ENCODE measurements at regions not wholly inside any gene's neighbourhood (a gene's known extent, or its start where the extent isn't known, plus 50 kb on each side); places are given as distances from the start of the nearest gene placed in this dataset.
A peak's percentile ranks its signal among the peaks of the same experiment; 100 is the strongest.

DNA sequence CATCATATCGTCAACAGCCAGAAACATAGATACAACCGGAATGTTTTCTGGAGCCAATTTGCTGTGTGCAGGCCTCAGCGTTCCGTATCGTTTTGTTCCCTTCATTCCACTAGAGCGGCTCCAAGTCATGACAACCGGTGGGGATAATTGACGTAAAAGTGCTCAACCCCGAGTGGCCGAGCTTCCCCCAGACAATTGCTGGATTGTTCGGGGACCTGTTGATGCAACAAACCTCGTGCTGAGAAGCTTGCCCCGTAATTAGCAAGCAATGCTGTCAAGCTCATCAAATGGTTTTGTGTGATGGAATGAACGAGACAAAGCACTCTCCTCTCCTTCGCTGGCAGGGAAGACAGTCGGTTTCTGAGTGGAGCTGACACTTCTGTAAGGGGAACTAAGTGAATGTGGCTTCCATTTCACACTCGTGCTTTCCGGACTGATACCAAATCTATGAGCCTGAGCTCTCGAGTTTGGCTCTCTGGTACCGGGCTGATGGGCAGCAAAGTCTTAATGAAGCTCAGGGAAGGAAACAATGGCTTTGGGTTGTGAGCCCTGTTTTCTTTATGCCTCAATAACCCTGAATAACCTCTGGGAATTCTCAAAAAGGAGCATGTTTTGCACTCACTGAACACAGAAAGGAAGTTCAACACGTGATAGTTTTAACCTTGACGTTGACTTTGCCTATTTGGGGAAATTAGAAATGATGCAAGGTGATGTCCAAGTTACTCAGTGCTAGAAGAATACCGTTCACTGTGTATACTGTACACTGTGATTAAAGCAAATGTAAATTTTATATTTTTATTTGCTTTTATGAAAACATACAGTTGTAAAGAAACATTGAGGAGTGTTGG, 220.5 kb downstream of the BAMBI start:
- H3K27ac ChIP-seq, result no peak overlapping the region
- TF ChIP-seq, protein P1, sequence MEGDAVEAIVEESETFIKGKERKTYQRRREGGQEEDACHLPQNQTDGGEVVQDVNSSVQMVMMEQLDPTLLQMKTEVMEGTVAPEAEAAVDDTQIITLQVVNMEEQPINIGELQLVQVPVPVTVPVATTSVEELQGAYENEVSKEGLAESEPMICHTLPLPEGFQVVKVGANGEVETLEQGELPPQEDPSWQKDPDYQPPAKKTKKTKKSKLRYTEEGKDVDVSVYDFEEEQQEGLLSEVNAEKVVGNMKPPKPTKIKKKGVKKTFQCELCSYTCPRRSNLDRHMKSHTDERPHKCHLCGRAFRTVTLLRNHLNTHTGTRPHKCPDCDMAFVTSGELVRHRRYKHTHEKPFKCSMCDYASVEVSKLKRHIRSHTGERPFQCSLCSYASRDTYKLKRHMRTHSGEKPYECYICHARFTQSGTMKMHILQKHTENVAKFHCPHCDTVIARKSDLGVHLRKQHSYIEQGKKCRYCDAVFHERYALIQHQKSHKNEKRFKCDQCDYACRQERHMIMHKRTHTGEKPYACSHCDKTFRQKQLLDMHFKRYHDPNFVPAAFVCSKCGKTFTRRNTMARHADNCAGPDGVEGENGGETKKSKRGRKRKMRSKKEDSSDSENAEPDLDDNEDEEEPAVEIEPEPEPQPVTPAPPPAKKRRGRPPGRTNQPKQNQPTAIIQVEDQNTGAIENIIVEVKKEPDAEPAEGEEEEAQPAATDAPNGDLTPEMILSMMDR (conservative IDR thresholded peaks at IDR 0.05), result no peak
- no peak for TF ChIP-seq ZFX (IDR thresholded peaks at IDR 0.05)

DNA sequence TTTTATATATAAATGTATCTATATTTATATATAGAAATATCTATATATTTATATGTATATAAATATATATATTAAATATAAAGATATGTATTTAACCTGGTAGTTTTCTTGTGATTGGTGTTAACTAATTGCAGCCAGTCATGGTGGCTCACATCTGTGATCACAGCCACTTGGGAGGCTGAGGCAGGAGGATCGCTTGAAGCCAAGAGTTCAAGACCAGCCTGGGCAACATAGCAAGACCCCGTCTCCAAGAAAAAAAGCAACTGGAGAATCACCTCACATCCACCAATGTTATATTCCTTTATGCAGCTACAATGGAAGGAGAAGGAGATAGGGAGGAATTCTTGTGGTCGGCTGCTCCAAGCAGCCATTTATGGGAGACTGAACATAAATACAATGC, 224.9 kb downstream of the BAMBI start:
- TF ChIP-seq, protein P1 (conservative IDR thresholded peaks at IDR 0.05), result no peak
- no peak for TF ChIP-seq ZFX (IDR thresholded peaks at IDR 0.05)
- H3K27ac ChIP-seq, result peak overlapping the region; percentile 56

DNA sequence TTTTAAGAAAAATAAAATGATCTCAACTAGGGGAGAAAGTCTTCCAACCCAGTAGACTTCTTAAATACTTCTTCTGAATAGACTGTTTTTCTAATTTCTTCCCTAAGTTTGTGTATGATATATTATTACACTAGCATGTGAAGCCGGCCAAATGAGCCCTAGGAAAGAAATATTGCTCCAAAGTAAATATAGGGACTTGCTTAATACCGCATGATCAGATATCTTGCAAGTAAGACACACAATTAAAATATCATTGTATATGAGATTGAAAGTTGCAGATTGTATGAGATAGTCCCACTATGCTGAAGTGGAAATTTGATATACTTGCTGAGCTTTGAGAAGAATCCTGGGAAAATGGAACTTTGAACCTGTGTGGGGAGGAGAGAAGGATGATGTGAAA, 225.7 kb downstream of the BAMBI start:
- H3K27ac ChIP-seq, result peak overlapping the region; percentile 56
- TF ChIP-seq, protein P1 (conservative IDR thresholded peaks at IDR 0.05), result no peak
- TF ChIP-seq ZFX (IDR thresholded peaks at IDR 0.05), result no peak

DNA sequence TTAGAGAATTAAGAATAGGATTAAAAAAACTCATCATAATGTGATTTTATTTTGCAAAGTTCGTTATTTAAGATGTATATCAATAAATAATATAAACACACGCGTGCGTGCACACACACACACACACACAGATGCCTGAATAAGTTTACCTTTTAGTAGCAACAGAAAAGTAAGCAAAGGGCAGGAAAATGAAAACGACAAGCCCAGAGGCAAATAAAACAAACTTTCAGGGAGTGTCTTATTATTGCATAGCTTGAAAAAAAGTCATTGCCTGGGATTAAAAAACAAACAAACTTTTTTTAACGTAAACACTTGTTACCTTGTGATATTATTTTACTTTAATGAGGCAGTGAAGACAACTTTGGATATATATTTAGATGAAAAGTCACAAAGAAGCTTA, 226.4 kb downstream of the BAMBI start:
- TF ChIP-seq ZFX (IDR thresholded peaks at IDR 0.05), result no peak
- TF ChIP-seq, protein P1 (conservative IDR thresholded peaks at IDR 0.05), result no peak
- no peak overlapping the region for H3K27ac ChIP-seq

DNA sequence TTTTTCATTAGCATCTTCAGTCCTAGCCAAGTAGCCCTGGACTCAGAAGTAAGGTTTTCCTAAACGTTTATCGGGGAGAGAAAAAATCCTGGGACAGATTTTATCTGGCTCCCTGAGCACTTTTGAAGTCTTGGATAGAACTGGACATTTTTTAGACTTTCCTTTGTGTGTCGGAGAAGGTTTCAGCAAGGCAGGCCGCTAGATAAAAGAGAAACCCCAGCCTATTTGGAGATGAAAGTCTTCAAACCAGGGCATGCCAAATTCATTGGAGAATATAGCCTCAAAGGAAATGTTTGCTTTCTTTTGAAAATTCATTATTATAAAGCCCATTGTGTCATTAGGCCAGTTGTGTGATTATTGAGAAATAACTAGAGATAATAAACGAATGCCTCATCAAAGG, 228.1 kb downstream of the BAMBI start:
- H3K27ac ChIP-seq, result no peak overlapping the region
- TF ChIP-seq ZFX (IDR thresholded peaks at IDR 0.05), result no peak
- TF ChIP-seq, protein P1 (conservative IDR thresholded peaks at IDR 0.05), result no peak

DNA sequence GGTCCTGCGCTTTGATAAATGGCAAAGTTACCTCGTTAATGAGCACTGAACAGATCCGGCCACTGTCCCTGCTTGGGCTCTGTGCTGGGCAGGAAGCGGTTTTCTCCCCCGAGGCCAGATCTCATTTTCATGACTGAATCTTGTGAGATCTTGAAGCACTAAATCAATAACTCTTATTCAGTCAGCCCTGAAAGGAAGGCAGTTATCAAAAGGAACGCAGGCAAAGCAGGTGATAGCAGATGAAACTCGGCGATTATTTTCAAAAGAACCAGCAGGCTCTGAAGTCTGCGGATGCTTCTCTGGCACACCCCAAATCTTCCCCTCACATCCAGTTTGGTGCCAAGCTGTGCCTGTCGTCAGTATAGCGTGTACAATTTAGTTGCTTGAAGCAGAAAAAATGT, 228.7 kb downstream of the BAMBI start:
- TF ChIP-seq, protein P1 (conservative IDR thresholded peaks at IDR 0.05), result no peak
- TF ChIP-seq ZFX (IDR thresholded peaks at IDR 0.05), result no peak
- H3K27ac ChIP-seq, result no peak overlapping the region

DNA sequence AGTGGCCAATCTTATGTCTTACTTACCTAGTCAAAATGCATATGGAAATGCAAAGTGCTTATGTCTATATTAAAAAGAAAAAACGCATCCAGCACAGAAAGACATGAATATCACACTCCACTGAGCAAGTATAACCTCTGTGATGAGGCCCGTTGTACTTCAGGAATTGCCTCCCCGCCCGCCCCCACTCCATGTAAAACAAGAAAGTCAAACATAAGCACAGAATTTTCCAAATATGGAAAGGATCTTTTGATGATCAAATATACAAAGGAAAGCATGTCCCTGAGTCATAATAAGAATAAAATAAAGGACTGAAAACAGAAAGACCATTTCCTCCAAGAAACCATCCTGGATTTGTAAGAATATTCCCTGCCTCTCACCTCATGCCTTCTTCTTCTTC, 229.1 kb downstream of the BAMBI start:
- TF ChIP-seq, protein P1 (conservative IDR thresholded peaks at IDR 0.05), result no peak
- no peak for TF ChIP-seq ZFX (IDR thresholded peaks at IDR 0.05)
- no peak overlapping the region for H3K27ac ChIP-seq
